CD4-positive, alpha-beta T cell treated with Interleukin-15 for 4 hours (primary cell): ENCODE measurements at regions not wholly inside any gene's neighbourhood (a gene's known extent, or its start where the extent isn't known, plus 50 kb on each side); places are given as distances from the start of the nearest gene placed in this dataset.

ENCODE experiments used
- DNase-seq: peaks from one replicate; pipeline ENCODE4 v3.0.0-alpha.2; 2020; ENCODE audit warnings: low spot score

- DNase-seq = no peak
Measured at GRCh38 chr13:97562962-97563361, 129.0 kb downstream of the RAP2A start.

- DNase-seq = no peak
Measured at GRCh38 chr13:97564956-97565355, 131.0 kb downstream of the RAP2A start.

- no peak for DNase-seq
Measured at GRCh38 chr13:97565906-97566305, 131.9 kb downstream of the RAP2A start.

- DNase-seq = no peak
Measured at GRCh38 chr13:97566907-97567306, 132.9 kb downstream of the RAP2A start.

GRCh38 chr13:97567510-97568243 lies 133.7 kb downstream of the RAP2A start:
- no peak for DNase-seq

GRCh38 chr13:97568850-97569249 lies 134.9 kb downstream of the RAP2A start:
- DNase-seq = no peak

- DNase-seq = no peak
Measured at GRCh38 chr13:97569841-97570240, 135.9 kb downstream of the RAP2A start.

- DNase-seq = no peak
Measured at GRCh38 chr13:97570442-97570841, 136.5 kb downstream of the RAP2A start.

- no peak for DNase-seq
Measured at GRCh38 chr13:97573011-97573410, 139.0 kb downstream of the RAP2A start.

GRCh38 chr13:97574926-97575325 lies 141.0 kb downstream of the RAP2A start:
- no peak for DNase-seq

- no peak for DNase-seq
Measured at GRCh38 chr13:97577026-97577425, 143.1 kb downstream of the RAP2A start.

GRCh38 chr13:97582170-97582569 lies 148.2 kb downstream of the RAP2A start:
- no peak for DNase-seq

- no peak for DNase-seq
Measured at GRCh38 chr13:97583907-97584497, 150.0 kb downstream of the RAP2A start.

GRCh38 chr13:97586941-97587340 lies 153.0 kb downstream of the RAP2A start:
- DNase-seq = no peak

- no peak for DNase-seq
Measured at GRCh38 chr13:97588993-97589392, 155.0 kb downstream of the RAP2A start.

GRCh38 chr13:97600458-97601075 lies 166.6 kb downstream of the RAP2A start:
- DNase-seq = no peak

- no peak for DNase-seq
Measured at GRCh38 chr13:97615266-97615665, 181.3 kb downstream of the RAP2A start.

- no peak for DNase-seq
Measured at GRCh38 chr13:97616385-97616784, 182.4 kb downstream of the RAP2A start.

GRCh38 chr13:97621025-97621424 lies 187.1 kb downstream of the RAP2A start:
- no peak for DNase-seq

GRCh38 chr13:97621631-97622030 lies 187.7 kb downstream of the RAP2A start:
- no peak for DNase-seq

- DNase-seq = no peak
Measured at GRCh38 chr13:97627566-97627965, 193.6 kb downstream of the RAP2A start.

- DNase-seq = no peak
Measured at GRCh38 chr13:97629601-97630272, 195.8 kb downstream of the RAP2A start.

GRCh38 chr13:97630725-97631124 lies 196.8 kb downstream of the RAP2A start:
- DNase-seq = no peak
